Central memory CD8-positive, alpha-beta T cell (primary cell): ENCODE measurements at regions not wholly inside any gene's neighbourhood (a gene's known extent, or its start where the extent isn't known, plus 50 kb on each side); places are given as distances from the start of the nearest gene placed in this dataset.

ENCODE experiments used
- ATAC-seq: fragments of 150-1000 bp; cut with Tn5 transposase; replicated peaks from 2 replicates; pipeline ENCODE4 v1.10.0; 2022; ENCODE audit warnings: mild to moderate bottlenecking, moderate FRiP score, moderate number of reproducible peaks; ENCODE audit not compliant: poor library complexity, severe bottlenecking; ENCODE audit errors: extremely low read depth
- DNase-seq, 2 donors: peaks; one replicate each; pipeline ENCODE4 v3.0.0; 2021; ENCODE audit warnings: low spot score in 2 of 2
- H3K27ac Mint-ChIP-seq: one replicate; pipeline ENCODE4 v1.8.0; 2022; ENCODE audit warnings: low read depth, mild to moderate bottlenecking, moderate library complexity, mixed read lengths
- H3K27me3 Mint-ChIP-seq: one replicate; pipeline ENCODE4 v1.8.0; 2022; ENCODE audit warnings: mixed read lengths
- H3K36me3 Mint-ChIP-seq: one replicate; pipeline ENCODE4 v1.8.0; 2022; ENCODE audit warnings: mild to moderate bottlenecking, moderate library complexity, mixed read lengths; ENCODE audit not compliant: insufficient read depth
- H3K4me1 Mint-ChIP-seq: one replicate; pipeline ENCODE4 v1.8.0; 2022; ENCODE audit warnings: mixed read lengths
- H3K4me3 Mint-ChIP-seq: one replicate; pipeline ENCODE4 v1.8.0; 2022; ENCODE audit warnings: mild to moderate bottlenecking, moderate library complexity, mixed read lengths
- H3K9me3 Mint-ChIP-seq: one replicate; pipeline ENCODE4 v1.8.0; 2022; ENCODE audit warnings: mixed read lengths

GRCh38 chr2:22801970-22802369, 583.0 kb upstream of the KLHL29 start:
- Mint-ChIP-seq H3K4me3 (no peak overlapping the region), H3K9me3 (peaks cover 27% of the 10 kb centered on the region), H3K36me3 (no peaks in the 10 kb centered on the region), H3K27me3 (no peaks in the 10 kb centered on the region), H3K4me1 (no peaks in the 10 kb centered on the region), H3K27ac (no peak overlapping the region)
- no peak for ATAC-seq
- no peak for DNase-seq

DNA sequence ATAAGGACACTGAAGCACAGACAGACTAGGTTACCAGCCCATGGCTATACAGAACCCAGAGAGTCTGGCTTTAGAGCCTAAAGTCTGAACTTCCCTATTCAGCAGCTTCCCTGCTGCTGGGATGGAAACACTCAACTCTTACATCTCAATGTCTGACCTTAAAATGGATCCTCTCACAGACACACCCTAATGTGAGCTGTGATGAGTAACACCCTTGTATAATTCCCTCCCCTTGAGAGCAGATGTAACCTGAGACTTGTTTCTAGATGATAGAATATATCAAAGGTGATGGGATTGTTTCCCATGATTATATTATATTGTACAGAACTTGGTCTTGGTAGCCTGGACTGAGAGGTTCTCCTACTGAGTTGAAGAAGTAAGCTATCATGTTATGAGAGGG, 577.1 kb upstream of the KLHL29 start:
- Mint-ChIP-seq H3K4me1 (no peaks in the 10 kb centered on the region), H3K9me3 (peaks cover 29% of the 10 kb centered on the region), H3K36me3 (no peaks in the 10 kb centered on the region), H3K27me3 (no peaks in the 10 kb centered on the region), H3K27ac (no peak overlapping the region), H3K4me3 (no peak overlapping the region)
- no peak for ATAC-seq
- DNase-seq, result no peak

- H3K27ac Mint-ChIP-seq, result no peak overlapping the region
- no peaks in the 10 kb centered on the region for H3K36me3 Mint-ChIP-seq
- H3K27me3 Mint-ChIP-seq, result no peaks in the 10 kb centered on the region
- H3K9me3 Mint-ChIP-seq, result peaks cover 18% of the 10 kb centered on the region
- no peak for DNase-seq
- ATAC-seq, result no peak
- H3K4me1 Mint-ChIP-seq, result no peaks in the 10 kb centered on the region
- H3K4me3 Mint-ChIP-seq, result no peak overlapping the region
These were observed 574.4 kb upstream of the KLHL29 start for GRCh38 chr2:22810602-22811001.

GRCh38 chr2:22812065-22812680, 572.8 kb upstream of the KLHL29 start:
- H3K36me3 Mint-ChIP-seq, result no peaks in the 10 kb centered on the region
- no peaks in the 10 kb centered on the region for H3K4me1 Mint-ChIP-seq
- no peak for ATAC-seq
- H3K27ac Mint-ChIP-seq, result no peak overlapping the region
- H3K4me3 Mint-ChIP-seq, result no peak overlapping the region
- no peaks in the 10 kb centered on the region for H3K27me3 Mint-ChIP-seq
- no peak for DNase-seq
- H3K9me3 Mint-ChIP-seq, result peaks cover 10% of the 10 kb centered on the region

DNA sequence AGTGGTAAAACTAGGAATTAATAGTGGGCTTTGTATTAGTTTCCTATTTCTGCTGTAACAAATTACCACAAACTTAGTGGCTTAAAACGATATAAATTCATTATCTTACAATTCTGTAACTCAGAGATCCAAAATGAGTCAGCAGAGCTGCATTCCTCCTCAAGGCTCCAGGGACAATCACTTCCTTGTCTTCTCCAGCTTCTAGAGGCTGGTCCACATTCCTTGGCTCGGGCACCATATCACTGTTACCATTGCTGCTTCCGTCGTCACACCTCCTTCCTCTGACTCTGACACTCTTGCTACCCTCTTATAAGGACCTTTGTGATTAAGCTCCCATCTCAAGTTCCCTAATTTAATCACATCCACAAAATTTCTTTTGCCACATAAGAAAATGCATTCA, 567.8 kb upstream of the KLHL29 start:
- Mint-ChIP-seq H3K9me3 (peaks cover 18% of the 10 kb centered on the region), H3K4me3 (no peak overlapping the region), H3K27me3 (no peaks in the 10 kb centered on the region), H3K4me1 (no peaks in the 10 kb centered on the region), H3K27ac (no peak overlapping the region), H3K36me3 (no peaks in the 10 kb centered on the region)
- no peak for DNase-seq
- no peak for ATAC-seq

DNA sequence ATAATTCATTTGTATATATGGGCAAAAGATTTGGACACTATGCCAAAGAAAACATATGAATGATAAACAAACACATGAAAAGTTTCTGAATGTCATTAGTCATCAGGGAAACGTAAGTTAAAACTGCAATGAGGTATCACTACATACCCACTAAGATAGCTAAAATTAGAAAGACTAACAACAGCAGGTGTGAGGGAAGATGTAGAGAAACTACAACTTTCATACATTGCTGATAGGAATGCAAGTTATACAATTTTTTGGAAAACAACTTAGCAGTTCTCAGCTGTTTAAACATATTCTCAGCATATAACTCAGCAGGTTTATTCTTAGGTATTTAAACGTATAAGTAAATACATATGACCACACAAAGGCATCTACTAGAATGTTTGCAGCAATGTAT, 563.5 kb upstream of the KLHL29 start:
- H3K36me3 Mint-ChIP-seq, result no peaks in the 10 kb centered on the region
- peaks cover 13% of the 10 kb centered on the region for H3K9me3 Mint-ChIP-seq
- H3K4me3 Mint-ChIP-seq, result no peak overlapping the region
- no peak for ATAC-seq
- no peaks in the 10 kb centered on the region for H3K27me3 Mint-ChIP-seq
- no peak for DNase-seq
- no peak overlapping the region for H3K27ac Mint-ChIP-seq
- no peaks in the 10 kb centered on the region for H3K4me1 Mint-ChIP-seq

GRCh38 chr2:22822835-22823234, 562.1 kb upstream of the KLHL29 start:
- Mint-ChIP-seq H3K27me3 (no peaks in the 10 kb centered on the region), H3K4me1 (no peaks in the 10 kb centered on the region), H3K4me3 (no peak overlapping the region), H3K27ac (no peak overlapping the region), H3K9me3 (peaks cover 17% of the 10 kb centered on the region), H3K36me3 (no peaks in the 10 kb centered on the region)
- no peak for DNase-seq
- no peak for ATAC-seq

- Mint-ChIP-seq H3K4me3 (no peak overlapping the region), H3K4me1 (no peaks in the 10 kb centered on the region), H3K9me3 (peaks cover 26% of the 10 kb centered on the region), H3K27me3 (no peaks in the 10 kb centered on the region), H3K36me3 (no peaks in the 10 kb centered on the region), H3K27ac (no peak overlapping the region)
- DNase-seq (no peak), ATAC-seq (no peak)
These were observed 560.4 kb upstream of the KLHL29 start for GRCh38 chr2:22824618-22825017.

DNA sequence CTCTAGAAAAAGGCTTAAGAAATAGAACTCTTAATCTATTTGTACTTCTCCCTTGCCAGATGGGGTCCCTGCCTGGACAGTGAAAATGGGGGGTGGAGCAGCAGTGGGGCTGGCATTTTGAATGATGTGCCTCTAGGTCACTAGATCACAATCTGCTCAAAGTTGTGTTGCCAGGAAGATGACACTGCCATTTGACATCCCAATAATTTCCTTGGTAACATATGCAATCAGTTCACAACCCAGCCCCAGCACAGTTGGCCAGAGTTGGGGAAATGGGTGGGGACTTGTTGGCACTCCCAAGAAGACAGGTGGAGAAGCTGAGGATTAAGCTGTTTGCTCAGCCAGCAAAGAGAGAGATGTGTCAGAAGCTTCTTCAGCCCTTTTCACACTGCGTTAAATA, 558.3 kb upstream of the KLHL29 start:
- H3K36me3 Mint-ChIP-seq, result no peaks in the 10 kb centered on the region

GRCh38 chr2:22829791-22830190, 555.2 kb upstream of the KLHL29 start:
- DNase-seq (no peak), ATAC-seq (no peak)
- H3K4me3 Mint-ChIP-seq, result no peak overlapping the region
- H3K36me3 Mint-ChIP-seq, result no peaks in the 10 kb centered on the region
- H3K27ac Mint-ChIP-seq, result no peak overlapping the region
- no peaks in the 10 kb centered on the region for H3K4me1 Mint-ChIP-seq
- no peaks in the 10 kb centered on the region for H3K27me3 Mint-ChIP-seq
- peaks cover 25% of the 10 kb centered on the region for H3K9me3 Mint-ChIP-seq

More for the DNA sequence above, 558.3 kb upstream of the KLHL29 start:
- ATAC-seq (no peak), DNase-seq (no peak)
- Mint-ChIP-seq H3K27ac (no peak overlapping the region), H3K27me3 (no peaks in the 10 kb centered on the region), H3K4me3 (no peak overlapping the region), H3K9me3 (peaks cover 20% of the 10 kb centered on the region), H3K4me1 (no peaks in the 10 kb centered on the region)

- no peaks in the 10 kb centered on the region for H3K4me1 Mint-ChIP-seq
- H3K27me3 Mint-ChIP-seq, result no peaks in the 10 kb centered on the region
- no peak overlapping the region for H3K27ac Mint-ChIP-seq
- no peaks in the 10 kb centered on the region for H3K36me3 Mint-ChIP-seq
- no peak overlapping the region for H3K4me3 Mint-ChIP-seq
- no peak for ATAC-seq
- H3K9me3 Mint-ChIP-seq, result peaks cover 25% of the 10 kb centered on the region
- DNase-seq, result no peak
These were observed 552.8 kb upstream of the KLHL29 start for GRCh38 chr2:22832196-22832595.

DNA sequence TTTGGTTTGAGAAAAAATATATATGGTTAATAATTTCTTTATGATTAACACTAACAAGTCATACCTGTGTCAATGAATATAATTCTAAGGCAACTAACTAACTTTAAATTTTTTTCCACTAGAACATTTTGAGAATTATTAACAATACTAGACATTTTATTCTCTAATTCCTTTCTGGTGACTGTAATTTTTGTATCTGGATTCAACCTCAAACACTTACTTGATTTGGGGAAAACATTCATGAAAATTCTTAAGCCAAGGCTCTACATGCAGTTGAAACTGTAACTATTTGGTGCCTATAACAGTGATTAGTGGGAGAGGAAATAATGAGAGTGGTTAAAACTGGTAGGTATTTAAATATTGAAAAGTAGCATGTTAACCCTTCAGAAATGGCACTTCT, 546.5 kb upstream of the KLHL29 start:
- Mint-ChIP-seq H3K4me1 (no peaks in the 10 kb centered on the region), H3K4me3 (no peak overlapping the region), H3K27me3 (no peaks in the 10 kb centered on the region), H3K36me3 (no peaks in the 10 kb centered on the region), H3K27ac (no peak overlapping the region), H3K9me3 (peaks cover 16% of the 10 kb centered on the region)
- no peak for DNase-seq
- no peak for ATAC-seq

GRCh38 chr2:22842205-22842869, 542.6 kb upstream of the KLHL29 start:
- Mint-ChIP-seq H3K36me3 (no peaks in the 10 kb centered on the region), H3K4me3 (no peak overlapping the region), H3K27me3 (no peaks in the 10 kb centered on the region), H3K27ac (no peak overlapping the region), H3K4me1 (no peaks in the 10 kb centered on the region), H3K9me3 (peaks cover 11% of the 10 kb centered on the region)
- DNase-seq, result no peak
- no peak for ATAC-seq
